ENCODE measurements at regions not wholly inside any gene's neighbourhood (a gene's known extent, or its start where the extent isn't known, plus 50 kb on each side); places are given as distances from the start of the nearest gene placed in this dataset.
"Not testable (repeated sequence)": the region's sequence is repeated elsewhere in the genome, so short reads cannot be mapped to it uniquely, and the experiment has no call there.

DNA sequence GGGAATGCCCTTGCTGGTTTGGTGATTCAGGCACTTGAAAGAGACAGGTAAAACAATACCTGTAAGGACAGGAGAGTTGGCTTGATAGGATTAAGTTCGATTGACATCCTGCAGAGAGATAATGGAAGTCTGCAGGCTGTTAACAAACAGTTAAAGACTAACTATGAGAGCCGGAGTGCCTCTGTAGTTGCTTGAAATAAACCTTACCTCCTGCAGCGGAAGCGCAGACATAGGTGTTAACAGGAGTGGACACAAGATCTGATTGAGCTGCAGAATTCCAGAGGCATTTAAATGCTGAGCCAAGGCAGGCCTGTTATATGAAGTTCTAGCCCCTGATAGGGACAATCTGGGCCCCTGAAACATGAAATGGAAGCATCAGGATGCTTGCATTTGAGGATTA, 416.7 kb upstream of the MAOA start:
- H3K9me3 Mint-ChIP-seq: peaks cover 0 to 1% (median 0%) of the 10 kb centered on the region in 6 donors
- no peak overlapping the region for H3K4me3 Mint-ChIP-seq
- no peaks in the 10 kb centered on the region for H3K4me1 Mint-ChIP-seq
- H3K27me3 Mint-ChIP-seq (ENCODE audit: low read depth in 3 of 3): peaks cover 0 to 2% (median 0%) of the 10 kb centered on the region in 3 donors
- H3K36me3 Mint-ChIP-seq: no peaks in the 10 kb centered on the region
- DNase-seq: no peak
- H3K27ac Mint-ChIP-seq: no peak overlapping the region

GRCh38 chrX:43255596-43255995, 400.5 kb upstream of the MAOA start:
- Mint-ChIP-seq H3K9me3 (peaks cover 0 to 4% (median 0%) of the 10 kb centered on the region in 6 donors), H3K27ac (no peak overlapping the region), H3K4me1 (no peaks in the 10 kb centered on the region)

GRCh38 chrX:43266487-43266886, 389.6 kb upstream of the MAOA start:
- H3K4me1 Mint-ChIP-seq: no peaks in the 10 kb centered on the region
- H3K27me3 Mint-ChIP-seq (ENCODE audit: low read depth in 3 of 3): peaks cover 0 to 6% (median 2%) of the 10 kb centered on the region in 3 donors
- H3K4me3 Mint-ChIP-seq: no peak overlapping the region
- H3K9me3 Mint-ChIP-seq: peaks cover 0 to 6% (median 2%) of the 10 kb centered on the region in 6 donors
- H3K27ac Mint-ChIP-seq: no peak overlapping the region
- H3K36me3 Mint-ChIP-seq: peaks cover 0 to 5% (median 4%) of the 10 kb centered on the region in 3 donors
- no peak for DNase-seq

More at GRCh38 chrX:43255596-43255995, 400.5 kb upstream of the MAOA start:
- no peak for DNase-seq
- Mint-ChIP-seq H3K4me3 (no peak overlapping the region), H3K36me3 (no peaks in the 10 kb centered on the region), H3K27me3 (ENCODE audit: low read depth in 3 of 3) (peaks cover 0 to 3% (median 0%) of the 10 kb centered on the region in 3 donors)

DNA sequence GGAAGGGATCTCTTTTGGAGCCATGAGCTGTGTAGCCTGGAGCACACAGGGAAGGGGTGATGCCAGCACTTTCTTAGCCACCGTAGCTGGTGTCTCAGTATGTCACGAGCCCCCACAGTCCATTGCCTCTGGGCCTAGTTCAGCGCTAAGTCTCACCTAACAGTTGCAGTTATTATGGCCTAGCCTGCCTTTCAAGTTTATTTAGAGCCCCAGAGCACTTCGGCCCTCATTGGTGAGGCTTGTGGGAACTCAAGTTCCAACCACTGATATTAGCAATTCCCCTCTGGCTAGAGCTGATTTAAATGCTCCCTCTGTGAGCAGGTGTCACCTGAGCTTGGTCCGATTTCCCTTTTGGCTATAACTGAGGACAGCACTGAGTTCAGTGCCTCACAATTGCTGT, 388.4 kb upstream of the MAOA start:
- Mint-ChIP-seq H3K27me3 (ENCODE audit: low read depth in 3 of 3) (peaks cover 0 to 6% (median 2%) of the 10 kb centered on the region in 3 donors), H3K4me3 (no peak overlapping the region), H3K9me3 (peaks cover 0 to 6% (median 2%) of the 10 kb centered on the region in 6 donors), H3K36me3 (peaks cover 0 to 5% (median 4%) of the 10 kb centered on the region in 3 donors), H3K4me1 (no peaks in the 10 kb centered on the region), H3K27ac (no peak overlapping the region)
- no peak for DNase-seq

- Mint-ChIP-seq H3K27me3 (ENCODE audit: low read depth in 3 of 3) (peaks cover 0 to 4% (median 2%) of the 10 kb centered on the region in 3 donors), H3K36me3 (peaks cover 0 to 5% (median 4%) of the 10 kb centered on the region in 3 donors), H3K4me3 (no peak overlapping the region), H3K9me3 (peaks cover 0 to 6% (median 2%) of the 10 kb centered on the region in 6 donors), H3K27ac (no peak overlapping the region), H3K4me1 (no peaks in the 10 kb centered on the region)
- DNase-seq: no peak
Measured at GRCh38 chrX:43269201-43269600, 386.9 kb upstream of the MAOA start.

DNA sequence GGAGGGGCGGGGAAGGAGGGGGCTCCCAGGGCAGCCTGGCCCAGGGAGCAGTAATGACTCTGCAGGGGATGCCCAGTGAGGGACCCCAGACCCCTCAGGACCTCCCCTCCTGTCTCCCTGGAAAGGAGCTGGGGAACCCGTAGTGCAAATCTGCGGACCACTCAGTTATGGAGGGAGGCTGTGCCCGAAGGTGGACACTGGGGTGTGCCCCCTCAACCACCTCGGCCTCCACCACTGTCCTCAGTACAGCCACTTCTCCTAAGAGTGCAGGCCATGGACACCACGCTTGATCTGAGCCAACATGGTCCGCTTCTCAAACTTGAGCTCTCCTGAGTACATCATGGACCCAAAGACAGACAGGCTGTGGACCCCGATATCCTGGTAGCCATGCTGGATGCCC, 378.2 kb upstream of the MAOA start:
- H3K27ac Mint-ChIP-seq: no peak overlapping the region
- H3K27me3 Mint-ChIP-seq (ENCODE audit: low read depth in 3 of 3): peaks cover 0 to 2% (median 0%) of the 10 kb centered on the region in 3 donors
- no peak overlapping the region for H3K4me3 Mint-ChIP-seq
- H3K4me1 Mint-ChIP-seq: no peaks in the 10 kb centered on the region
- H3K9me3 Mint-ChIP-seq: no peaks in the 10 kb centered on the region
- no peak for DNase-seq
- no peaks in the 10 kb centered on the region for H3K36me3 Mint-ChIP-seq

DNA sequence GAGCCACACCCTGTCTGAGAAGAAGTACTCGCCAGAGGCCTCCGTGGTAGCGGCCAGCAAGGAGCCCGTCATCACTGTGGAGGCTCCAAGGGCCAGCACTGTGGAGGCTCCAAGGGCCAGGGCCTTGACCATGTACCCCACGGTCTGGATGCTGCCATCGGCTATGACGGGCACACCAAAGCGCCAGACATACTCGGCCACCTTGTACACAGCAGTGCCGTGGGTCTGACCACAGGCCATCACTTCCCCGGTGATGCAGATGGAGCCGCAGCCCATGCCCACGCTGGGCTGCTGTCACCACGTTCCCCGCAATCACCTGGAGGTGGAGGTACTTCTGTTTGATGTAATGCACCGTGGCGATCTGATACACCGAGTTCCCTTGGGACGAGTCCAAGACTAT, 377.7 kb upstream of the MAOA start:
- H3K4me1 Mint-ChIP-seq: no peaks in the 10 kb centered on the region
- peaks cover 0 to 2% (median 0%) of the 10 kb centered on the region in 3 donors for H3K27me3 Mint-ChIP-seq (ENCODE audit: low read depth in 3 of 3)
- H3K9me3 Mint-ChIP-seq: no peaks in the 10 kb centered on the region
- no peak overlapping the region for H3K27ac Mint-ChIP-seq
- no peak overlapping the region for H3K4me3 Mint-ChIP-seq
- no peaks in the 10 kb centered on the region for H3K36me3 Mint-ChIP-seq
- DNase-seq: no peak

GRCh38 chrX:43279341-43279808, 376.7 kb upstream of the MAOA start:
- Mint-ChIP-seq H3K27ac (no peak overlapping the region), H3K36me3 (no peaks in the 10 kb centered on the region), H3K4me3 (no peak overlapping the region), H3K27me3 (ENCODE audit: low read depth in 3 of 3) (peaks cover 0 to 2% (median 0%) of the 10 kb centered on the region in 3 donors), H3K9me3 (no peaks in the 10 kb centered on the region), H3K4me1 (no peaks in the 10 kb centered on the region)
- DNase-seq: no peak

DNA sequence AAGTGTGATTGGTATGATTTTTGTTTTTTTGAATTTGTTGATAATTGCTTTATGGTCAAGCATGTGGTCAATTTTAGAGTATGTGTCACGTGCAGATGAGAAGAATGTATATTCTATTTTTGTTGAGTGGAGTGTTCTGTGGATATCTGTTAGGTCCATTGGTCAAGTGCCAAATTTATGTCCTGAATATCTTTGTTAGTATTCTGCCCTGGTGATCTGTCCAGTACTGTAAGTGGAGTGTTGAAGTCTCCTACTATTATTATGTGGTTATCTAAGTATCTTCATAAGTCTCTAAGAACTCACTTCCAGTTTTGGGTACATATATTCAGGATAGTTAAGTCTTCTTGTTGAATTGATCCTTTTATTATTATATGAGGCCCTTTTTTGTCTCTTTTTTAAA, 372.9 kb upstream of the MAOA start:
- no peak overlapping the region for H3K27ac Mint-ChIP-seq
- H3K27me3 Mint-ChIP-seq (ENCODE audit: low read depth in 3 of 3): peaks cover 0 to 2% (median 0%) of the 10 kb centered on the region in 3 donors
- no peak for DNase-seq
- no peak overlapping the region for H3K4me3 Mint-ChIP-seq
- H3K9me3 Mint-ChIP-seq: no peaks in the 10 kb centered on the region
- no peaks in the 10 kb centered on the region for H3K36me3 Mint-ChIP-seq
- H3K4me1 Mint-ChIP-seq: no peaks in the 10 kb centered on the region

DNA sequence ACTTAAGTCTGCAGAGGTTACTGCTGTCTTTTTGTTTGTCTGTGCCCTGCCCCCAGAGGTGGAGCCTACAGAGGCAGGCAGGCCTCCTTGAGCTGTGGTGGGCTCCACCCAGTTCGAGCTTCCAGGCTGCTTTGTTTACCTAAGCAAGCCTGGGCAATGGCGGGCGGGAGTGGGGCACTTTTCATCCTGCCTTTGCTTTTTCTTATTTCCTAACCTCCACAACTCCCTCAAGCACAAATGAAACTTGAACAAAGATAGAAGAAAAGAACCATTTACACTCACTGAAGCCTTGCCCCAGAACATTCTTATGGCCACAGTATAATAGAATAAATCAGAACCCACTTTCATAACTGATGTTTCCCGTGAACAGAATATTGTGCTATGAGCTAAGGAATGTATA, 344.5 kb upstream of the MAOA start:
- not testable (repeated sequence) for H3K9me3 Mint-ChIP-seq; H3K27ac Mint-ChIP-seq; H3K27me3 Mint-ChIP-seq (ENCODE audit: low read depth in 3 of 3); H3K4me3 Mint-ChIP-seq; DNase-seq; H3K4me1 Mint-ChIP-seq; H3K36me3 Mint-ChIP-seq

DNA sequence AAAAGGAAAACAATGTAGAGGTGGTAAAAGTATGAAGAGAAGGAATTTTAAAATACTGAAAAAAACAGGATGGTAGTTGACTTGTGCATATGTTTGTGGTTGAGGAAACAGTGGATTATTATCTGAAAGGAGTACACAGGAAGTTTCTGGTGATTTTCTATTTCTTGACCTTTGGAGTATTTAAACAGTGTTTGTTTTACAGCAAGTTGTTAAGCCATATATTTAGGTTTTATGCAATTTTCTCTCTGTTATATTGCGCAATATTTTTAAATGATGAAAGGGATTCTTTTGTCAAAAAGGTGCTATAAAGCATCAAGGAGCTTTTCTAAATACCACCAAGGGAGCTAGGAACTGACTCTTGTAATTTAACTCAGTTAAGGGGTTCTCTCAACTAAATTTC, 343.1 kb upstream of the MAOA start:
- peaks cover 0 to 2% (median 0%) of the 10 kb centered on the region in 3 donors for H3K27me3 Mint-ChIP-seq (ENCODE audit: low read depth in 3 of 3)
- no peaks in the 10 kb centered on the region for H3K36me3 Mint-ChIP-seq
- no peak overlapping the region for H3K4me3 Mint-ChIP-seq
- no peaks in the 10 kb centered on the region for H3K9me3 Mint-ChIP-seq
- no peaks in the 10 kb centered on the region for H3K4me1 Mint-ChIP-seq
- no peak for DNase-seq
- H3K27ac Mint-ChIP-seq: no peak overlapping the region

DNA sequence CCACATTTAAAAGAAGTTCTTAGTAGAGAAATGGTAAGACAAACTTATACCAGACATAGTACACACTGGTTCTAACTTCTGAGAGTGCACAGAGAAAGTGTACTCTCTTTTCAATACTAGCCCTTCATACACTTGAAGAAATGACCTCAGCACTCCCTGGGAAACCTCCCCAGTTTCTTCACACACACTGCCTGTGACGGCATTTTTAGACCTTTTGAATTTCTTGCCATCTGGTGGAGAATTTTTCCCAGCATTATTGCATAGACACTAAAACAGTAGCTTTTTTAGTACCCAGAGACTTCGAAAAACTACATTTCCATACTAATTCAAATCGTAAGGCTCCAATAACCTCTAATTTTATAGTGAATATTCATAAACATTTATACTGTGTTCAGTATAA, 341.6 kb upstream of the MAOA start:
- Mint-ChIP-seq H3K4me1 (no peaks in the 10 kb centered on the region), H3K4me3 (no peak overlapping the region), H3K36me3 (no peaks in the 10 kb centered on the region), H3K27me3 (ENCODE audit: low read depth in 3 of 3) (peaks cover 0 to 2% (median 0%) of the 10 kb centered on the region in 3 donors), H3K9me3 (no peaks in the 10 kb centered on the region), H3K27ac (no peak overlapping the region)
- no peak for DNase-seq

- Mint-ChIP-seq H3K36me3 (no peaks in the 10 kb centered on the region), H3K27ac (no peak overlapping the region), H3K4me3 (no peak overlapping the region), H3K4me1 (no peaks in the 10 kb centered on the region), H3K9me3 (no peaks in the 10 kb centered on the region), H3K27me3 (ENCODE audit: low read depth in 3 of 3) (peaks cover 0 to 2% (median 0%) of the 10 kb centered on the region in 3 donors)
- no peak for DNase-seq
Measured at GRCh38 chrX:43315622-43316021, 340.5 kb upstream of the MAOA start.

- H3K27me3 Mint-ChIP-seq (ENCODE audit: low read depth in 3 of 3): peaks cover 0 to 2% (median 0%) of the 10 kb centered on the region in 3 donors
- no peak overlapping the region for H3K4me3 Mint-ChIP-seq
- no peaks in the 10 kb centered on the region for H3K36me3 Mint-ChIP-seq
- H3K4me1 Mint-ChIP-seq: no peaks in the 10 kb centered on the region
- no peak for DNase-seq
- peaks cover 0 to under 1% (median 0%) of the 10 kb centered on the region in 6 donors for H3K9me3 Mint-ChIP-seq
- H3K27ac Mint-ChIP-seq: no peak overlapping the region
Measured at GRCh38 chrX:43316146-43316545, 340.0 kb upstream of the MAOA start.

GRCh38 chrX:43317378-43317777, 338.7 kb upstream of the MAOA start:
- H3K4me3 Mint-ChIP-seq: no peak overlapping the region
- H3K27ac Mint-ChIP-seq: peak overlapping the region in 1 of 6 donors; percentile 12
- no peak for DNase-seq
- H3K4me1 Mint-ChIP-seq: no peaks in the 10 kb centered on the region
- no peaks in the 10 kb centered on the region for H3K36me3 Mint-ChIP-seq
- peaks cover 0 to 1% (median 0%) of the 10 kb centered on the region in 6 donors for H3K9me3 Mint-ChIP-seq
- peaks cover 0 to 2% (median 0%) of the 10 kb centered on the region in 3 donors for H3K27me3 Mint-ChIP-seq (ENCODE audit: low read depth in 3 of 3)

Measured in immature natural killer cell (primary cell).